Activated CD4-positive, alpha-beta memory T cell treated with anti-CD3 and anti-CD28 coated beads, Interleukin-2, amount 10 ng/mL, durations not matched to agents 7 days and 5 days (primary cell): ENCODE measurements at regions not wholly inside any gene's neighbourhood (a gene's known extent, or its start where the extent isn't known, plus 50 kb on each side); places are given as distances from the start of the nearest gene placed in this dataset.

Experiments used
- CTCF ChIA-PET: fragments of 350-600 bp; sonication (Branson Sonifier 250); formaldehyde crosslinking; loops from one replicate; lab custom pipeline; 2021; ENCODE audit warnings: antibody characterized with exemption, inconsistent platforms; lab: Charles Lee
- POLR2A ChIA-PET: fragments of 350-600 bp; sonication (Branson Sonifier 250); formaldehyde crosslinking; loops from one replicate; lab custom pipeline; 2021; ENCODE audit warnings: antibody characterized with exemption; lab: Charles Lee
- DNase-seq: peaks from one replicate; pipeline ENCODE4 v3.0.0-alpha.2; 2020
- H3K27ac Mint-ChIP-seq: one replicate; pipeline ENCODE4 v1.8.0; 2021; ENCODE audit warnings: mild to moderate bottlenecking, mixed read lengths
- H3K27me3 Mint-ChIP-seq: one replicate; pipeline ENCODE4 v1.8.0; 2021; ENCODE audit warnings: mixed read lengths
- H3K36me3 Mint-ChIP-seq: one replicate; pipeline ENCODE4 v1.8.0; 2021; ENCODE audit warnings: low read depth, mixed read lengths
- H3K4me1 Mint-ChIP-seq: one replicate; pipeline ENCODE4 v1.8.0; 2021; ENCODE audit warnings: mixed read lengths
- H3K4me3 Mint-ChIP-seq: one replicate; pipeline ENCODE4 v1.8.0; 2021; ENCODE audit warnings: mild to moderate bottlenecking, mixed read lengths
- H3K9me3 Mint-ChIP-seq: one replicate; pipeline ENCODE4 v1.8.0; 2021; ENCODE audit warnings: mixed read lengths

DNA sequence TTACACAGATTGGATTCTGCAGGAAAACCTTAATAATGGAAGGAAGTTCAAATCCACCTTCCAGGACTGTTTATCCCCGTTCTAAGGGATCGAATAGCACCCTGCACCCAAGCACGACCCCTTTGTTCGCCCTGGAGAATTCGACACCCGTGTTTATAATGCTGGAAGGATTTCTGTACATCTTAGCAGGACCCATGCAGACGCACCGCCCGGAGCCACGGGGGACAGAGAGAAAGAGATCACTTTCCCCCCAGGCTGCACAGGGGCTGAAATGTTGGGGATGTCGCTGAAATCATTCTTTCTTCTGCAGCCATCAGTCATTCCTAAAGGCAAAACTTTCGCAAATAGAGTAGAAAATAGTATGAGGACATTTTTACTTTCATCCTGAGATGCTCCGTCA is 238.7 kb upstream of the SALL3 start:
- no peak for DNase-seq
- H3K27me3 Mint-ChIP-seq = no peaks in the 10 kb centered on the region

GRCh38 chr18:78741381-78742217 is 238.0 kb upstream of the SALL3 start:
- Mint-ChIP-seq H3K9me3 (peaks cover 4% of the 10 kb centered on the region), H3K27me3 (no peaks in the 10 kb centered on the region), H3K4me3 (no peak overlapping the region), H3K27ac (no peak overlapping the region), H3K4me1 (no peaks in the 10 kb centered on the region), H3K36me3 (no peaks in the 10 kb centered on the region)
- ChIA-PET POLR2A (no interaction called here), CTCF (no interaction called here)
- no peak for DNase-seq

More for the DNA sequence above, 238.7 kb upstream of the SALL3 start:
- CTCF ChIA-PET = no interaction called here
- H3K4me3 Mint-ChIP-seq = no peak overlapping the region
- H3K4me1 Mint-ChIP-seq = no peaks in the 10 kb centered on the region
- no peak overlapping the region for H3K27ac Mint-ChIP-seq
- H3K36me3 Mint-ChIP-seq = no peaks in the 10 kb centered on the region
- POLR2A ChIA-PET = no interaction called here
- H3K9me3 Mint-ChIP-seq = peaks cover 4% of the 10 kb centered on the region

- H3K9me3 Mint-ChIP-seq = peaks cover 4% of the 10 kb centered on the region
- POLR2A ChIA-PET = no interaction called here
Measured at GRCh38 chr18:78742218-78742745, 237.3 kb upstream of the SALL3 start.

GRCh38 chr18:78743078-78743477 is 236.5 kb upstream of the SALL3 start:
- H3K27ac Mint-ChIP-seq = no peak overlapping the region
- ChIA-PET POLR2A (no interaction called here), CTCF (no interaction called here)

More at GRCh38 chr18:78742218-78742745, 237.3 kb upstream of the SALL3 start:
- DNase-seq = no peak
- H3K4me3 Mint-ChIP-seq = no peak overlapping the region
- H3K27me3 Mint-ChIP-seq = no peaks in the 10 kb centered on the region
- CTCF ChIA-PET = no interaction called here
- H3K4me1 Mint-ChIP-seq = no peaks in the 10 kb centered on the region
- H3K27ac Mint-ChIP-seq = no peak overlapping the region
- no peaks in the 10 kb centered on the region for H3K36me3 Mint-ChIP-seq

DNA sequence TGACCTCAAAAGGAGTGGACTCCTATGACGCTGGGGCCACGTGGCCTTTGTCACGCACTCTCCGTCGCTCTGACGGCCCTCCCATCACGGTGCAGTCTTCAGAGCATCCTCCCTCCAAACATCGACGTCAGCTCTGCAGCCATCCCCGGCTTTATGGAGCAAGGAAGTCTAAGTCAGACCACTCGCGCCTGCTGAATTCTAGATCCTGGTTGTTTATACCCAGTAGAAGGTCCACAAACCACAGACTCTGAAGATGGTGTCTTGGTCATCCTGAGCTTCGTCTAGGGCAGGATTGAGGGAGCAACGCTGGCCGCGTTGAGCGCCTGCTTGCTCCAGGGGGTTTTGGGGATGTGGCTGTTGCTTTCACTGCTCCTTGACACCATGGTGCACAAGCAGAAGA is 228.0 kb upstream of the SALL3 start:
- POLR2A ChIA-PET = no interaction called here
- CTCF ChIA-PET = no interaction called here
- H3K9me3 Mint-ChIP-seq = no peaks in the 10 kb centered on the region
- no peaks in the 10 kb centered on the region for H3K27me3 Mint-ChIP-seq
- H3K36me3 Mint-ChIP-seq = no peaks in the 10 kb centered on the region
- DNase-seq = no peak
- H3K4me3 Mint-ChIP-seq = no peak overlapping the region
- no peak overlapping the region for H3K27ac Mint-ChIP-seq
- H3K4me1 Mint-ChIP-seq = no peaks in the 10 kb centered on the region

More at GRCh38 chr18:78743078-78743477, 236.5 kb upstream of the SALL3 start:
- Mint-ChIP-seq H3K4me1 (no peaks in the 10 kb centered on the region), H3K27me3 (no peaks in the 10 kb centered on the region), H3K9me3 (peaks cover 4% of the 10 kb centered on the region), H3K4me3 (no peak overlapping the region), H3K36me3 (no peaks in the 10 kb centered on the region)
- DNase-seq = no peak

DNA sequence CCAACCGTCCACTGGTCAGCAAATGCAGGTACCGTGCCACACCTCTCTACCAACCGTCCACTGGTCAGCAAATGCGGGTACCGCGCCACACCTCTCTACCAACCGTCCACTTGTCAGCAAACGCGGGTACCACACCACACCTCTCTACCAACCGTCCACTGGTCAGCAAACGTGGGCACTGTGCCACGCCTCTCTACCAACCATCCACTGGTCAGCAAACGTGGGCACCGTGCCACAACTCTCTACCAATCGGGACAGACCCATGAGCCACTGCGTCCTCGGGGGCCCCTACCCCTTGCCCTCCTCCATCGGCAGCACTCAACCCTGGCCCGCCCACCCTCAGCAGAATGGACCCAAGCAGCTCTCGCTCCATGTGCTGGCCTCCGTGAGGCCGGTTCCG is 226.4 kb upstream of the SALL3 start:
- Mint-ChIP-seq H3K9me3 (no peaks in the 10 kb centered on the region), H3K4me1 (no peaks in the 10 kb centered on the region), H3K4me3 (no peak overlapping the region), H3K27ac (no peak overlapping the region), H3K27me3 (no peaks in the 10 kb centered on the region), H3K36me3 (no peaks in the 10 kb centered on the region)
- no peak for DNase-seq
- ChIA-PET POLR2A (no interaction called here), CTCF (no interaction called here)

DNA sequence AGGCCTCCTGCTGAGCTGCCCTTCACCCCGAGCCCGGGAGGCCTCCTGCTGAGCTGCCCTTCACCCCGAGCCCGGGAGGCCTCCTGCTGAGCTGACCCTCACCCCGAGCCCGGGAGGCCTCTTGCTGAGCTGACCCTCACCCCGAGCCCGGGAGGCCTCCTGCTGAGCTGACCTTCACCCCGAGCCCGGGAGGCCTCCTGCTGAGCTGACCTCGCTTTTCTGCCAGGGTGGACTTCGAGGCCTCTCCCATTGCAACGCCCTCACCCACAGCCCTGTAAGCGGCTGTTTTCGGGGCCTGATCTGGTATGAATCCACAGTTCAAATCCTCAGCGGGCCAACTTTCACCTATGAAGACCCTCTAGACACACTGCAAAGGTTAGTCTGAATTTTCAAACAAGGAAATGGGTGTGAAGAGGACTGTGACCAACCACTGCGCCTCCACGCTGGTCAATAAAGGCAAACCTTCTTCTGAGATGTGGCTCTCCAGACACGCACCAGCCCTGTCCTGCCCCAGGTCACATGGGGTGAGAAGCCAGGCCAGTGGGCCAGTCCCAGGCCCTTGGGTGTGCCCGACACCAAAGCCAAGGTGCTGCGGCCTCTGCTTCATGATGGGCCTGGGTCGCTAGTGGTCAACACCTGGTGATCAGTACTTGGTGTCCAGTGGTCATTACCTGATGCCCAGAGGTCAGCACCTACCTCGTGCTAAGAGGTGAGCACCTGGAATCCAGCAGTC is 225.1 kb upstream of the SALL3 start:
- CTCF ChIA-PET = no interaction called here
- H3K4me3 Mint-ChIP-seq = no peak overlapping the region
- no peak for DNase-seq
- no peaks in the 10 kb centered on the region for H3K27me3 Mint-ChIP-seq
- no peaks in the 10 kb centered on the region for H3K36me3 Mint-ChIP-seq
- H3K9me3 Mint-ChIP-seq = no peaks in the 10 kb centered on the region
- no peak overlapping the region for H3K27ac Mint-ChIP-seq
- no peaks in the 10 kb centered on the region for H3K4me1 Mint-ChIP-seq
- POLR2A ChIA-PET = no interaction called here

DNA sequence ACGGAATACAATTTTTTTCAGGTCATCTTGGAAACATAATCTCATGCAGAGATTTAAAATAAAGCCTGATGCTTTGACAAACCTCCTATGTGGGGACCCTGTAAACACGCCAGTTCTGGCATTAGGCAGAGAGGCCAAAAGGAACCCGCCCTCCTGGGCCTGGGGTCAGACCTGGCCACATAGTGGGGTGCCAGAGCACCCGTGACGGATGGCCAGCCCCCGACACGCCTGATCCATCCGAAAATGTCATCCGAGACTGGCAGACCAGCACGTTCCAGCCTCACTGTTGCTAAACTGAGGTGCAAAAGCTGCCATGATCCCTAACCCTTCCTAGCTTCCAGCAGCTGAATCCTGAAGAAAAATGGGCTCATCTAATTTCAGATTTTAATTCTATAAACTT is 222.6 kb upstream of the SALL3 start:
- H3K4me3 Mint-ChIP-seq = no peak overlapping the region
- POLR2A ChIA-PET = no interaction called here
- no peaks in the 10 kb centered on the region for H3K27me3 Mint-ChIP-seq
- H3K27ac Mint-ChIP-seq = no peak overlapping the region
- CTCF ChIA-PET = no interaction called here
- no peaks in the 10 kb centered on the region for H3K9me3 Mint-ChIP-seq
- no peaks in the 10 kb centered on the region for H3K4me1 Mint-ChIP-seq
- DNase-seq = peak; percentile 8
- H3K36me3 Mint-ChIP-seq = no peaks in the 10 kb centered on the region

- Mint-ChIP-seq H3K27me3 (no peaks in the 10 kb centered on the region), H3K4me1 (no peaks in the 10 kb centered on the region), H3K4me3 (no peak overlapping the region), H3K27ac (no peak overlapping the region), H3K36me3 (no peaks in the 10 kb centered on the region), H3K9me3 (peaks cover 4% of the 10 kb centered on the region)
- DNase-seq = no peak
- POLR2A ChIA-PET = no interaction called here
- CTCF ChIA-PET = no interaction called here
Measured at GRCh38 chr18:78758496-78758895, 221.1 kb upstream of the SALL3 start.

GRCh38 chr18:78762753-78763152 is 216.9 kb upstream of the SALL3 start:
- ChIA-PET CTCF (no interaction called here), POLR2A (no interaction called here)
- Mint-ChIP-seq H3K36me3 (no peaks in the 10 kb centered on the region), H3K9me3 (peaks cover 9% of the 10 kb centered on the region), H3K4me3 (no peak overlapping the region), H3K27ac (no peak overlapping the region), H3K4me1 (no peaks in the 10 kb centered on the region), H3K27me3 (no peaks in the 10 kb centered on the region)
- DNase-seq = no peak

GRCh38 chr18:78764544-78764943 is 215.1 kb upstream of the SALL3 start:
- peaks cover 11% of the 10 kb centered on the region for H3K9me3 Mint-ChIP-seq
- H3K4me1 Mint-ChIP-seq = no peaks in the 10 kb centered on the region

GRCh38 chr18:78765142-78765541 is 214.5 kb upstream of the SALL3 start:
- Mint-ChIP-seq H3K4me3 (no peak overlapping the region), H3K9me3 (peaks cover 11% of the 10 kb centered on the region), H3K27me3 (no peaks in the 10 kb centered on the region), H3K36me3 (no peaks in the 10 kb centered on the region), H3K27ac (no peak overlapping the region), H3K4me1 (no peaks in the 10 kb centered on the region)
- DNase-seq = no peak
- ChIA-PET CTCF (no interaction called here), POLR2A (no interaction called here)

More at GRCh38 chr18:78764544-78764943, 215.1 kb upstream of the SALL3 start:
- POLR2A ChIA-PET = no interaction called here
- H3K36me3 Mint-ChIP-seq = no peaks in the 10 kb centered on the region
- H3K27ac Mint-ChIP-seq = no peak overlapping the region
- no peaks in the 10 kb centered on the region for H3K27me3 Mint-ChIP-seq
- DNase-seq = no peak
- CTCF ChIA-PET = no interaction called here
- no peak overlapping the region for H3K4me3 Mint-ChIP-seq

GRCh38 chr18:78765637-78766281 is 213.9 kb upstream of the SALL3 start:
- Mint-ChIP-seq H3K4me3 (no peak overlapping the region), H3K4me1 (no peaks in the 10 kb centered on the region), H3K27ac (no peak overlapping the region), H3K9me3 (peaks cover 11% of the 10 kb centered on the region), H3K36me3 (no peaks in the 10 kb centered on the region), H3K27me3 (no peaks in the 10 kb centered on the region)
- ChIA-PET CTCF (no interaction called here), POLR2A (no interaction called here)
- no peak for DNase-seq
